Cardiac fibroblast (primary cell): ENCODE measurements at regions not wholly inside any gene's neighbourhood (a gene's known extent, or its start where the extent isn't known, plus 50 kb on each side); places are given as distances from the start of the nearest gene placed in this dataset.
"Not testable (repeated sequence)": the region's sequence is repeated elsewhere in the genome, so short reads cannot be mapped to it uniquely, and the experiment has no call there.

Source experiments
- DNase-seq, 2 donors: peaks; one replicate each; pipeline versions ENCODE4 v3.0.0 to v3.0.0-alpha.2; 2010; ENCODE audit warnings: low read depth in 2 of 2
- H3K4me3 ChIP-seq, 2 donors: replicated peaks in 1 of 2; 1 replicate in 1 of 2; 2 replicates in 1 of 2; pipeline ENCODE4 v1.5.1; 2011; ENCODE audit warnings: low read depth in 2 of 2, low read length in 2 of 2, mild to moderate bottlenecking in 2 of 2, moderate library complexity in 1 of 2
- TF ChIP-seq, protein P1 (sequence below): IDR thresholded peaks from one replicate; pipeline ENCODE4 v1.5.1; 2011; ENCODE audit warnings: low read depth, mild to moderate bottlenecking, low read length, inconsistent platforms

DNA sequence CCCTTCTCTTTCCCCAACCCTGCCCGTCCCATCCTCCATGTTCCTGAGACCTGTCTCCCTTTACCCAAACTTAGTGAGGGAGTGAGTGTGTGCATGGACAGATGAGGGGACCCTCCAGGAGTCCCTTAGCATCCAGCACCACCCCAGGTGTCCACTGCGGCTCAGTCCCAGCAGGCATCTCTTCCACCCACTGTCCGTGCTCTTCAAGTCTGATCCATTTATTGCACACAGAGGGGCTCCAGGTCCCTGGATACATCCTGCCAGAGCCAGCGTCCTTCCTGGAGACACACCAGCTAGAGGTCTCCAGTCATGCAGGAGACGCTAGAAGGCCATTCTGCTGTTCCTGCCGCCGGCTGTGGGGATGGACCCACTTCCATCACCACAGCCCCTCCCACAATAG is 239.2 kb downstream of the ADGRD1 start:
- no peak for DNase-seq
- no peak overlapping the region for H3K4me3 ChIP-seq
- TF ChIP-seq, protein P1, sequence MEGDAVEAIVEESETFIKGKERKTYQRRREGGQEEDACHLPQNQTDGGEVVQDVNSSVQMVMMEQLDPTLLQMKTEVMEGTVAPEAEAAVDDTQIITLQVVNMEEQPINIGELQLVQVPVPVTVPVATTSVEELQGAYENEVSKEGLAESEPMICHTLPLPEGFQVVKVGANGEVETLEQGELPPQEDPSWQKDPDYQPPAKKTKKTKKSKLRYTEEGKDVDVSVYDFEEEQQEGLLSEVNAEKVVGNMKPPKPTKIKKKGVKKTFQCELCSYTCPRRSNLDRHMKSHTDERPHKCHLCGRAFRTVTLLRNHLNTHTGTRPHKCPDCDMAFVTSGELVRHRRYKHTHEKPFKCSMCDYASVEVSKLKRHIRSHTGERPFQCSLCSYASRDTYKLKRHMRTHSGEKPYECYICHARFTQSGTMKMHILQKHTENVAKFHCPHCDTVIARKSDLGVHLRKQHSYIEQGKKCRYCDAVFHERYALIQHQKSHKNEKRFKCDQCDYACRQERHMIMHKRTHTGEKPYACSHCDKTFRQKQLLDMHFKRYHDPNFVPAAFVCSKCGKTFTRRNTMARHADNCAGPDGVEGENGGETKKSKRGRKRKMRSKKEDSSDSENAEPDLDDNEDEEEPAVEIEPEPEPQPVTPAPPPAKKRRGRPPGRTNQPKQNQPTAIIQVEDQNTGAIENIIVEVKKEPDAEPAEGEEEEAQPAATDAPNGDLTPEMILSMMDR, result no peak

DNA sequence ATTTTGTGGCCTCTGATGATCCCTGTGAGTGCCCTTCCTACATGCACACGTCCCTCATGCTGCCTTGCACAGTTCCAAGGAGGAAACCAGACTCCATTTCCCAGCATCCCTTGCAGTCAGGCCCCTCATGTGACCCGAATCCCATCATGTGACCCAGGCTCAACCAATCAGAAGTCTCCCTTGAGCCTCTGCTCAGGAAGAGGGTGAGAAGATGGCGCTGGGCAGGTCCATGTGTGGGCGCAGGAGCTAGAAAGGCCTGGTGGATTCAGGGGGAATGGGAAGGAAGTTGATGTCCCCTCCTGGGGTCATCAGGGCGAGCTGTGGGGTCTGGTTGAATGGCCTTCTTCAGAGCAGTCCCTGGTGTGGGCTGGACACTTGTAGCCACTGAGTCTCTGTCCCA is 240.5 kb downstream of the ADGRD1 start:
- TF ChIP-seq, protein P1, result no peak
- DNase-seq, result no peak
- H3K4me3 ChIP-seq, result no peak overlapping the region

DNA sequence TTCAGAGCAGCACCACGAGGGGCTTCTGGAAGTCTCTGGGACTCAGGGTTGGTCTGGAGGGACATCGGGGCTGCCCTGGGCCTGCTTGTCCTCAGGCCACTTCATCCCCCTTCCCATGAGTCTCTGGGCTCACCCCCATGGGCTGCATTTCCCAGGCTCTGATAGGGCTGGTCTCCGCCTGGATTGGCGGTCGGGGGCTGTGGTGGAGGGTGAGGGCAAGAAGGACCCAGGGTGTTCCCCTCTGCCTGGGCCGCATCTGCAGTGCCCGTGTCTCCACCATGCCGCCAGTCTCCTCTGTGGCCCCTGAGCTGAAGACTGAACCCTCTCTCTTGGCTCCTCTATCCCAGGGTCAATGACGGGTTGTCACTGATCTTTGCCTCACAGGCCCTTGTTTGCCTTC is 242.1 kb downstream of the ADGRD1 start:
- H3K4me3 ChIP-seq, result no peak overlapping the region
- DNase-seq, result no peak
- TF ChIP-seq, protein P1, result no peak

DNA sequence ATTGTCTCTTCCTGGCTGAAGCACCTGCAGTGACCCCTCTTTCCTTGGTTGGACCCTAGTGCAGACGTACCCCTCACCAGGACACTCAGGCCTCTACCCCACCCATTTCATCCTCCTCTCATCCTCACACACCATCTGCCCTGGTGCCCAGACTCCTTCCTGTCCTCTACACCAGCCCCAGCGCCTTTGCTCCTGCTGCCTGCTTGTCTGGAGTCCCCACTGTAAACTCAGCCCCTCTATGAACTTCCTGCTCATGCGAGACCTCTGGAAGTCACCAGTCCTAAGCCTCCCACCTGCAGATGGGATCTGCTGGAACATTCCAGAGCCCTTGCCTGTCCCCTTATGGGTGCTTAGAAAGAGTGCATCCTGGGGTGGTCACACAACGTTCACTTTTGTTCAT is 242.5 kb downstream of the ADGRD1 start:
- no peak overlapping the region for H3K4me3 ChIP-seq

DNA sequence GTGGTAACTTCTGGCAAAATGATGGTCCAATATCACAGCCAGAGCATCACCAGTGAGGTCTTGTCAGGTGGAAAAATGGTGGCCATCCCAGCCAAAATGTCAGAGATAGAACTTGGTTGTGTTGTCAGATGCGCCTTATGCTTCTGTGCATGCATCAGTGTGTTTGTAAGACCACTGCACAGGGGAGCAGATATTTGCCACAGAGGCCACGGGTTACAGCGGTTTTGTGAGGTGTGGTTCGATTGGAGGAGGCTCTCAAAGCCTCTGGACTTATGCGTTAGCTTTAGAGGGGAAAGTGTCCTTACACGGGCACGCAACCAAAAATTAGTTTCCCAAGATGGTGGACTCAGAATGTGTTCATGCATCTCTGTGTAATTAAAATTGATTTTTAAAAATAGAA is 243.8 kb downstream of the ADGRD1 start:
- TF ChIP-seq, protein P1, result no peak
- no peak overlapping the region for H3K4me3 ChIP-seq
- DNase-seq, result no peak

More for the DNA sequence above, 242.5 kb downstream of the ADGRD1 start:
- no peak for DNase-seq
- TF ChIP-seq, protein P1, result no peak

DNA sequence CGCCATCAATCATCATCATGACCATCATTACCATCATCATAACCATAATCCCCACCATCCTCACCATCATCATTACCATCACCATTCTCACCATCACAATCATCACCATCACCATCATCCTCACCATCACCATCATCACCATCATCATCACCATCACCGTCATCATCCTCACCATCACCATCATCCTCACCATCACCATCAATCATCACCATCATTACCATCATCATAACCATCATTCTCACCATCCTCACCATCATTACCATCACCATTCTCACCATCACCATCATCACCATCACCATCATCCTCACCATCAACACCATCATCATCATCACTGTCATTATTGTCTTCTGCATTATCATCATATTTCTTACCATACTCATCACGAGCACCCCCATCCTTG is 245.5 kb downstream of the ADGRD1 start:
- no peak for DNase-seq
- H3K4me3 ChIP-seq, result no peak overlapping the region
- TF ChIP-seq, protein P1, result no peak

DNA sequence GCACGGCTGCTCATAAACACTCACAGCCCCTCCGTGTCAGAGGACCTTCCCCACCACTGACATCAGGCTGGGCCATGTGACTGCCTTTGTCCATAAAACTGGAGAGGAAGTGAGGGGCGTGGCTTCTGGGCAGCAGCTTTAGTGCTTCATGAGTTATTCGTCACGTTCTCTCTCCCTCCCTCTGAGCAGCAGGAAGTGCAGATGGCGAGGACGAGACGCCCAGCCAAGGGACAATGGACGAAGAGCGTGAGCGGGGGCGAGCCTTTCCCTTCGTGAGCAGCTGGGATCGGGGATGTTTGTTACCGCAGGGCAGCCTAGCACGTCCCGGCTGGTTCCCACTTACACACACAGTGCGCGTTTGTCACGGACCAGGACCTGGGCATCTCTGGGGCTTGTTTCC is 248.2 kb downstream of the ADGRD1 start:
- not testable (repeated sequence) for H3K4me3 ChIP-seq, DNase-seq
